Kidney (tissue), 13 donors: ENCODE measurements at regions not wholly inside any gene's neighbourhood (a gene's known extent, or its start where the extent isn't known, plus 50 kb on each side); places are given as distances from the start of the nearest gene placed in this dataset.

Source experiments
- DNase-seq, 5 donors: peaks; one replicate each; pipeline ENCODE4 v3.0.0-alpha.2; 2013 to 2020
- FAIRE-seq: peaks from 2 replicates; lab custom pipeline; 2012; peaks lifted over from hg19 to GRCh38; lab: Jason Lieb, UNC
- H3K27ac ChIP-seq, 2 donors: one replicate each; pipeline ENCODE4 v1.7.0; 2013; ENCODE audit warnings: low read depth in 2 of 2, low read length in 2 of 2, inconsistent platforms in 1 of 2
- H3K27me3 ChIP-seq: one replicate; pipeline ENCODE4 v1.7.1; 2013; ENCODE audit warnings: low read length, inconsistent platforms; ENCODE audit not compliant: control insufficient read depth, insufficient read depth
- H3K36me3 ChIP-seq, 3 donors: one replicate each; pipeline versions ENCODE4 v1.7.0 to v1.7.1; 2013; ENCODE audit warnings: low read length in 3 of 3, control low read depth in 1 of 3, inconsistent platforms in 1 of 3; ENCODE audit not compliant: insufficient read depth in 3 of 3, control insufficient read depth in 2 of 3
- H3K4me1 ChIP-seq, 3 donors: one replicate each; pipeline versions ENCODE4 v1.7.0 to v1.7.1; 2013; ENCODE audit warnings: low read length in 3 of 3, inconsistent platforms in 1 of 3, low read depth in 1 of 3; ENCODE audit not compliant: control insufficient read depth in 2 of 3, insufficient read depth in 2 of 3
- H3K4me3 ChIP-seq, 3 donors: one replicate each; pipeline versions ENCODE4 v1.7.0 to v1.8.1; 2013; ENCODE audit warnings: low read length in 3 of 3, control low read depth in 1 of 3, inconsistent platforms in 1 of 3
- H3K9ac ChIP-seq, 3 donors: one replicate each; pipeline versions ENCODE4 v1.7.0 to v1.7.1; 2013; ENCODE audit warnings: low read length in 3 of 3, control low read depth in 1 of 3, inconsistent platforms in 1 of 3
- H3K9me3 ChIP-seq, 3 donors: one replicate each; pipeline versions ENCODE4 v1.7.0 to v1.7.1; 2013; ENCODE audit warnings: low read length in 3 of 3, control low read depth in 1 of 3, inconsistent platforms in 1 of 3; ENCODE audit not compliant: control insufficient read depth in 2 of 3, insufficient read depth in 1 of 3
- intact Hi-C: fragments of 100-400 bp; cut with DNase I; formaldehyde crosslinking; loops from one replicate; pipeline ENCODE4 v1.11.1; 2022
- TF ChIP-seq, protein P1 (sequence below): IDR thresholded peaks from 3 replicates; pipeline ENCODE4 v1.5.1; 2012; ENCODE audit warnings: mild to moderate bottlenecking, moderate library complexity, borderline replicate concordance; ENCODE audit not compliant: insufficient read depth; ENCODE audit errors: extremely low read depth
- donor health status: control.
- donor health status: control.
- donor health status: control.
- donor health status: control.
- donor health status: control.
- donor health status: DM: yes; HTN: yes; CAD: no.
- donor health status: Normal renal cell carcinoma (clear cell type).

DNA sequence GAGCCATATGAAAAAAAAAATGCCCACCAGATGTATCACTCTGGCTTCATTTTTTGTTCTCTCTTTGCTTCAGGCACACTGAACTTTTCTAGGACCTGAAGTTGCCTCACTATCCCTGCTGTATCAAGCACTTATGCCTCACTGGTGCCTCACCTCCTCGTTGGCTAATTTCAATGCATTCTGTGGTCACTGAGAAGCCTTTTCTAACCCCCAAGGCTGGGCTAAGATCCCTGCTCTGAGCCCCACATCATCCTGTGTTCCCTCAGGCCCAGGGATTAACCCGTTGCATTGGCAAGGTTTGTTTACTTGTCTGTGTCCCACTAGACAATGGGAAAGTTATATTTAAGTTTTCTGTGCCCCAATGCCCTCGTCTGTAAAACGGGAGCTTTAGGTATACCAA lies 362.7 kb downstream of the OSTF1 start:
- Histone ChIP-seq H3K36me3 (no peaks in the 10 kb centered on the region), H3K4me3 (no peak overlapping the region), H3K4me1 (no peaks in the 10 kb centered on the region), H3K27ac (no peak overlapping the region), H3K9ac (no peak overlapping the region), H3K9me3 (no peaks in the 10 kb centered on the region), H3K27me3 (no peaks in the 10 kb centered on the region)
- DNase-seq (no peak), FAIRE-seq (no peak)
- intact Hi-C loops, result no loop called here
- TF ChIP-seq, protein P1, sequence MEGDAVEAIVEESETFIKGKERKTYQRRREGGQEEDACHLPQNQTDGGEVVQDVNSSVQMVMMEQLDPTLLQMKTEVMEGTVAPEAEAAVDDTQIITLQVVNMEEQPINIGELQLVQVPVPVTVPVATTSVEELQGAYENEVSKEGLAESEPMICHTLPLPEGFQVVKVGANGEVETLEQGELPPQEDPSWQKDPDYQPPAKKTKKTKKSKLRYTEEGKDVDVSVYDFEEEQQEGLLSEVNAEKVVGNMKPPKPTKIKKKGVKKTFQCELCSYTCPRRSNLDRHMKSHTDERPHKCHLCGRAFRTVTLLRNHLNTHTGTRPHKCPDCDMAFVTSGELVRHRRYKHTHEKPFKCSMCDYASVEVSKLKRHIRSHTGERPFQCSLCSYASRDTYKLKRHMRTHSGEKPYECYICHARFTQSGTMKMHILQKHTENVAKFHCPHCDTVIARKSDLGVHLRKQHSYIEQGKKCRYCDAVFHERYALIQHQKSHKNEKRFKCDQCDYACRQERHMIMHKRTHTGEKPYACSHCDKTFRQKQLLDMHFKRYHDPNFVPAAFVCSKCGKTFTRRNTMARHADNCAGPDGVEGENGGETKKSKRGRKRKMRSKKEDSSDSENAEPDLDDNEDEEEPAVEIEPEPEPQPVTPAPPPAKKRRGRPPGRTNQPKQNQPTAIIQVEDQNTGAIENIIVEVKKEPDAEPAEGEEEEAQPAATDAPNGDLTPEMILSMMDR, result no peak

DNA sequence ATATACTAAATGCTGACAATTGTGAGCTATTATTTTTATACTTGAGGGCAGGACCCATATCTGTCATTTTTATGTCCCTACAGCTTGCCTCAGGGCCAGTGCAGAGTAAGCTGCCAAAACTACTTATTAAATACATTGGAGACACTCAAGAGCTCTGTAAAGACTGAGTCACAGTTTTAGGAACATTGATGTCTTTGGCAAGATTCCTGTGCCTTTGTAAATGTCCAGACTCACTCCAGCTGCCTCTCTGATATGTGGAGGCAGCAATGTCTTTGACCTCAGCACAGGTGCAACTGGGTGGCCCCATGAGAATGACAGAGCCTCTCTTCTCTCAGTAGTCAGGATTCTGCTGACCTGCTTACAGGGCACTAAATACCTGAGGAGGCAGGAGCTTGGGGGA lies 363.2 kb downstream of the OSTF1 start:
- Histone ChIP-seq H3K36me3 (no peaks in the 10 kb centered on the region), H3K27me3 (no peaks in the 10 kb centered on the region), H3K4me1 (no peaks in the 10 kb centered on the region), H3K9me3 (no peaks in the 10 kb centered on the region), H3K27ac (no peak overlapping the region), H3K4me3 (no peak overlapping the region), H3K9ac (no peak overlapping the region)
- DNase-seq (peak in 2 of 5 donors; percentile 25 to 65), FAIRE-seq (no peak)
- TF ChIP-seq, protein P1, result no peak
- intact Hi-C loops, result no loop called here

DNA sequence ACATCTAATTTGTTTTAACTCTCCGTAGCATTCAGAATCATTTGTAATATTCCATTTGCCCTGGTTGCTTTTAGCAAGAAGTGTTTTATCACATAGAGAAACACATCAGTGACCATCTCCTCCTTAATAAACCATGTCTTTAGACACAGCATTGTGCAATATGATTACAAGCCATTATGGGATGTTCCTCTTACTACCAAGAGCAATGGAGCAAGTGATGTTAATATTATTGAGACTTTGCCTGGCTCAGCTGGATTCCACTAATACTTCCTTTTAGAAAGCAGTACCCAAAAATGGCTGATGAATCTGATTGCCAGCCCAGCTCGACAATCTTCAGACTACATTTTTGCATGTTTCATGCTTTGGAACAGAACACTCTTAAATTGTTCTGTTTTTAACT lies 364.2 kb downstream of the OSTF1 start:
- no peak overlapping the region for H3K9ac ChIP-seq
- H3K36me3 ChIP-seq, result no peaks in the 10 kb centered on the region
- no peak for FAIRE-seq
- H3K4me1 ChIP-seq, result no peaks in the 10 kb centered on the region
- H3K9me3 ChIP-seq, result no peaks in the 10 kb centered on the region
- no peaks in the 10 kb centered on the region for H3K27me3 ChIP-seq
- no peak overlapping the region for H3K4me3 ChIP-seq
- no peak for DNase-seq
- intact Hi-C loops, result no loop called here
- TF ChIP-seq, protein P1, result no peak
- no peak overlapping the region for H3K27ac ChIP-seq

DNA sequence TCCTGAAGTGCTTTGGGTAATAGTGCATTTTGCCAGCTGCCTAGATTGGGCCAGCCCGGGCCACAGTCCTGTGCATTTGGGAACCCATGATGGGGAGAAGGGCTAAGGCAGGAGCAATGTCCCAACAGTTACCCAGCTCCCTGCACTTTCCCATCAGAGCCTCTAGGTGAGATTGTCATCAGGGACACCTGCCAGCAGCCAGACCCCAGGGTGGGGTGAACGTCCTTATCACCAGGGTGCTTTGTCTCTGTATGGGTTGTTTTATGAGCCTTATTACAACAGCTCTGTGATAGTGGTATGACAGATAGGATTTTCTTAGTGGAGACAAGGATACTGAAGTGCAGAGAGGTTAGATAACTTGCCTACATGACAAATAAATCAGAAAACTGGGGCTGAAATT lies 365.7 kb downstream of the OSTF1 start:
- DNase-seq, result no peak
- Histone ChIP-seq H3K9ac (no peak overlapping the region), H3K9me3 (no peaks in the 10 kb centered on the region), H3K4me1 (no peaks in the 10 kb centered on the region), H3K36me3 (no peaks in the 10 kb centered on the region), H3K4me3 (no peak overlapping the region), H3K27ac (no peak overlapping the region), H3K27me3 (no peaks in the 10 kb centered on the region)
- no peak for FAIRE-seq
- intact Hi-C loops, result no loop called here
- TF ChIP-seq, protein P1, result no peak
